Glutamatergic neuron (in vitro differentiated cells): ENCODE measurements at regions not wholly inside any gene's neighbourhood (a gene's known extent, or its start where the extent isn't known, plus 50 kb on each side); places are given as distances from the start of the nearest gene placed in this dataset.

Experiments
- DNase-seq: peaks from one replicate; pipeline ENCODE4 v3.0.0; 2022
- H3K27ac Mint-ChIP-seq: one replicate; pipeline ENCODE4 v1.8.0; 2020; ENCODE audit warnings: mild to moderate bottlenecking, mixed read lengths, inconsistent platforms; ENCODE audit not compliant: unreplicated experiment
- H3K27me3 Mint-ChIP-seq: one replicate; pipeline ENCODE4 v1.8.0; 2020; ENCODE audit warnings: mild to moderate bottlenecking, moderate library complexity, mixed read lengths, inconsistent platforms; ENCODE audit not compliant: unreplicated experiment
- H3K36me3 Mint-ChIP-seq: one replicate; pipeline ENCODE4 v1.8.0; 2020; ENCODE audit warnings: mild to moderate bottlenecking, mixed read lengths, inconsistent platforms; ENCODE audit not compliant: unreplicated experiment
- H3K4me1 Mint-ChIP-seq: one replicate; pipeline ENCODE4 v1.8.0; 2020; ENCODE audit warnings: mild to moderate bottlenecking, low read depth, mixed read lengths, inconsistent platforms; ENCODE audit not compliant: unreplicated experiment
- H3K4me3 Mint-ChIP-seq: one replicate; pipeline ENCODE4 v1.8.0; 2020; ENCODE audit warnings: mild to moderate bottlenecking, mixed read lengths, inconsistent platforms; ENCODE audit not compliant: unreplicated experiment
- H3K9me3 Mint-ChIP-seq: one replicate; pipeline ENCODE4 v1.8.0; 2020; ENCODE audit warnings: mild to moderate bottlenecking, moderate library complexity, mixed read lengths, inconsistent platforms; ENCODE audit not compliant: unreplicated experiment
- CTCF ChIP-seq: fragments of 200-600 bp; sonication (generic); IDR thresholded peaks from one replicate; pipeline ENCODE4 v1.5.0; 2021; ENCODE audit not compliant: partially characterized antibody, unreplicated experiment

- no peaks in the 10 kb centered on the region for H3K4me1 Mint-ChIP-seq
- DNase-seq: no peak
- no peaks in the 10 kb centered on the region for H3K27me3 Mint-ChIP-seq
- H3K4me3 Mint-ChIP-seq: no peak overlapping the region
- no peaks in the 10 kb centered on the region for H3K36me3 Mint-ChIP-seq
- H3K27ac Mint-ChIP-seq: no peak overlapping the region
- TF ChIP-seq CTCF: no peak
- H3K9me3 Mint-ChIP-seq: no peaks in the 10 kb centered on the region
Observed at GRCh38 chr14:54207476-54208462, 189.0 kb upstream of the CDKN3 start.

- no peak for TF ChIP-seq CTCF
- no peak overlapping the region for H3K4me3 Mint-ChIP-seq
- no peak overlapping the region for H3K27ac Mint-ChIP-seq
- H3K9me3 Mint-ChIP-seq: no peaks in the 10 kb centered on the region
- DNase-seq: no peak
- no peaks in the 10 kb centered on the region for H3K36me3 Mint-ChIP-seq
- no peaks in the 10 kb centered on the region for H3K27me3 Mint-ChIP-seq
- H3K4me1 Mint-ChIP-seq: no peaks in the 10 kb centered on the region
Observed at GRCh38 chr14:54208751-54209150, 188.1 kb upstream of the CDKN3 start.

GRCh38 chr14:54209511-54210250, 187.1 kb upstream of the CDKN3 start:
- no peak for TF ChIP-seq CTCF
- H3K4me1 Mint-ChIP-seq: no peaks in the 10 kb centered on the region
- no peaks in the 10 kb centered on the region for H3K9me3 Mint-ChIP-seq
- H3K27me3 Mint-ChIP-seq: no peaks in the 10 kb centered on the region
- DNase-seq: no peak
- H3K36me3 Mint-ChIP-seq: no peaks in the 10 kb centered on the region
- no peak overlapping the region for H3K4me3 Mint-ChIP-seq
- no peak overlapping the region for H3K27ac Mint-ChIP-seq

- Mint-ChIP-seq H3K27ac (no peak overlapping the region), H3K9me3 (no peaks in the 10 kb centered on the region), H3K4me1 (no peaks in the 10 kb centered on the region), H3K27me3 (no peaks in the 10 kb centered on the region), H3K36me3 (no peaks in the 10 kb centered on the region), H3K4me3 (no peak overlapping the region)
- no peak for TF ChIP-seq CTCF
- no peak for DNase-seq
Observed at GRCh38 chr14:54211551-54212308, 185.1 kb upstream of the CDKN3 start.
